K562 (cell line): ENCODE measurements at regions not wholly inside any gene's neighbourhood (a gene's known extent, or its start where the extent isn't known, plus 50 kb on each side); places are given as distances from the start of the nearest gene placed in this dataset.

Experiments
- ATF3 ChIP-seq, 2 experiments: fragments of 450-650 bp in 1 of 2; sonication (generic) in 1 of 2; formaldehyde crosslinking in 1 of 2; IDR thresholded peaks in 1 of 2; conservative IDR thresholded peaks in 1 of 2; 2 replicates each; pipeline versions ENCODE4 v1.6.1 to v1.8.1; 2016 to 2023; ENCODE audit warnings: mild to moderate bottlenecking in 2 of 2, moderate library complexity in 2 of 2, inconsistent platforms in 1 of 2, missing genetic modification reagents in 1 of 2
- ATF7 ChIP-seq: fragments of 450-650 bp; IDR thresholded peaks from 2 replicates; pipeline ENCODE4 v1.7.1; 2014; ENCODE audit warnings: mild to moderate bottlenecking, moderate library complexity
- CSDE1 ChIP-seq, 2 experiments: fragments of 450-650 bp; IDR thresholded peaks; 2 replicates each; pipeline ENCODE4 v1.6.1; 2016; ENCODE audit warnings: mild to moderate bottlenecking in 1 of 2
- FOSL1 ChIP-seq: fragments of 200-800 bp; sonication (Bioruptor generic); conservative IDR thresholded peaks from 2 replicates; pipeline ENCODE4 v1.6.1; 2016; ENCODE audit warnings: missing genetic modification characterization, missing compliant biosample characterization
- JUND ChIP-seq, 2 experiments: IDR thresholded peaks; 2 replicates in 1 of 2; 3 replicates in 1 of 2; pipeline ENCODE4 v1.6.1; 2011; ENCODE audit warnings: borderline replicate concordance in 2 of 2, low read depth in 2 of 2, low read length in 2 of 2, improper control_type of control experiment in 1 of 2, missing biosample characterization in 1 of 2, missing genetic modification characterization in 1 of 2, missing genetic modification reagents in 1 of 2
- MEIS2 ChIP-seq: fragments of 450-650 bp; IDR thresholded peaks from 2 replicates; pipeline ENCODE4 v1.6.1; 2014; ENCODE audit warnings: mild to moderate bottlenecking; ENCODE audit not compliant: partially characterized antibody
- NFE2 ChIP-seq: IDR thresholded peaks from 2 replicates; pipeline ENCODE4 v1.6.1; 2014; ENCODE audit warnings: antibody characterized with exemption, low read depth
- PCBP1 ChIP-seq: fragments of 200-400 bp; formaldehyde crosslinking; IDR thresholded peaks from 2 replicates; pipeline ENCODE4 v1.6.1; 2018; ENCODE audit warnings: mild to moderate bottlenecking, low read depth, low read length; ENCODE audit not compliant: poor library complexity, severe bottlenecking
- PTBP1 ChIP-seq: fragments of 200-400 bp; formaldehyde crosslinking; IDR thresholded peaks from 2 replicates; pipeline ENCODE4 v1.6.1; 2017; ENCODE audit warnings: low read depth, low read length
- RFX1 ChIP-seq: fragments of 450-650 bp; IDR thresholded peaks from 2 replicates; pipeline ENCODE4 v1.6.1; 2016; ENCODE audit warnings: mild to moderate bottlenecking, moderate library complexity
- XRCC3 ChIP-seq: fragments of 450-650 bp; IDR thresholded peaks from 2 replicates; pipeline ENCODE4 v1.6.1; 2017; ENCODE audit warnings: mild to moderate bottlenecking, moderate library complexity
- ZNF316 ChIP-seq: fragments of 450-650 bp; IDR thresholded peaks from 2 replicates; pipeline ENCODE4 v1.6.1; 2016
- ZNF592 ChIP-seq: fragments of 450-650 bp; IDR thresholded peaks from 2 replicates; pipeline ENCODE4 v1.6.1; 2017; ENCODE audit warnings: antibody characterized with exemption, mild to moderate bottlenecking
- TF ChIP-seq, protein P1 (sequence below), 2 experiments: IDR thresholded peaks in 1 of 2; conservative IDR thresholded peaks in 1 of 2; 2 replicates each; pipeline ENCODE4 v1.6.1; 2016; ENCODE audit warnings: low read depth in 2 of 2, mild to moderate bottlenecking in 1 of 2, missing compliant biosample characterization in 1 of 2, missing genetic modification characterization in 1 of 2, moderate library complexity in 1 of 2

- TF ChIP-seq, protein P1, sequence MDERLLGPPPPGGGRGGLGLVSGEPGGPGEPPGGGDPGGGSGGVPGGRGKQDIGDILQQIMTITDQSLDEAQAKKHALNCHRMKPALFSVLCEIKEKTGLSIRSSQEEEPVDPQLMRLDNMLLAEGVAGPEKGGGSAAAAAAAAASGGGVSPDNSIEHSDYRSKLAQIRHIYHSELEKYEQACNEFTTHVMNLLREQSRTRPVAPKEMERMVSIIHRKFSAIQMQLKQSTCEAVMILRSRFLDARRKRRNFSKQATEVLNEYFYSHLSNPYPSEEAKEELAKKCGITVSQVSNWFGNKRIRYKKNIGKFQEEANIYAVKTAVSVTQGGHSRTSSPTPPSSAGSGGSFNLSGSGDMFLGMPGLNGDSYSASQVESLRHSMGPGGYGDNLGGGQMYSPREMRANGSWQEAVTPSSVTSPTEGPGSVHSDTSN (CRISPR knock-in tag; IDR thresholded peaks at IDR 0.05; ENCODE audit: low read depth), result no peak
- TF ChIP-seq, protein P1 (tag; conservative IDR thresholded peaks at IDR 0.05; ENCODE audit: low read depth), result peak; percentile 84
- TF ChIP-seq MEIS2 (peak; percentile 82), XRCC3 (no peak), FOSL1 (tag) (peak; percentile 61), CSDE1 (IDR thresholded peaks at IDR 0.05) (no peak), ATF3 (IDR thresholded peaks at IDR 0.05) (peak; percentile 74), ATF3 (CRISPR knock-in tag; conservative IDR thresholded peaks at IDR 0.05) (no peak), PTBP1 (no peak), ZNF592 (0 out of 2 replicates have a peak, but pooled peaks have one; percentile 13), ATF7 (peak; percentile 72), NFE2 (peak; percentile 44), JUND (IDR thresholded peaks at IDR 0.05; ENCODE audit: borderline replicate concordance, low read depth, low read length) (peak; percentile 65; the same call in 1 of the 2 replicates), JUND (tag; IDR thresholded peaks at IDR 0.05; ENCODE audit: borderline replicate concordance, low read depth, low read length) (peak; percentile 54), ZNF316 (peak; percentile 95), PCBP1 (no peak), RFX1 (no peak)
These were observed 319.6 kb upstream of the TBC1D5 start (continued) for GRCh38 chr3:18061737-18062656.
